ENCODE measurements at regions not wholly inside any gene's neighbourhood (a gene's known extent, or its start where the extent isn't known, plus 50 kb on each side); places are given as distances from the start of the nearest gene placed in this dataset.

DNA sequence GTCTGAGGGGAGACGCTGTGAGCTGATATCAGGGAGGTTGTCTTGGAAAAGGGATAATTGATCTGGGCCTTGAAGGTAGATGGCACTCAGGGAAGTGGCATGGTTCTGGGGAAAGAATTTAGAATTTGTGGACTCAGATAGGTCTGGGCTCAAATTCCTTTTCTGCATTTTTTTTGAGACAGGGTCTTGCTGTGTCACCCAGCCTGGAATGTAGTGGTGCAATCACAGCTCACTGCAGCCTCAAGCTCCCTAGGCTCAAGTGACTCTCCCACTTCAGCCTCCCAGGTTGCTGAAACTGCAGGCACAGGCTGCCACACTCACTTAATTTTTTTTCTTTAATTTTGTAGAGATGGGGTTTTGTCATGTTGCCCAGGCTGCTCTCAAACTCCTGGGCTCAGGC lies 98.1 kb upstream of the NCOR2 start:
- H3K27ac ChIP-seq = no peak overlapping the region
- no peaks in the 10 kb centered on the region for H3K27me3 ChIP-seq
- TF ChIP-seq, protein P1, sequence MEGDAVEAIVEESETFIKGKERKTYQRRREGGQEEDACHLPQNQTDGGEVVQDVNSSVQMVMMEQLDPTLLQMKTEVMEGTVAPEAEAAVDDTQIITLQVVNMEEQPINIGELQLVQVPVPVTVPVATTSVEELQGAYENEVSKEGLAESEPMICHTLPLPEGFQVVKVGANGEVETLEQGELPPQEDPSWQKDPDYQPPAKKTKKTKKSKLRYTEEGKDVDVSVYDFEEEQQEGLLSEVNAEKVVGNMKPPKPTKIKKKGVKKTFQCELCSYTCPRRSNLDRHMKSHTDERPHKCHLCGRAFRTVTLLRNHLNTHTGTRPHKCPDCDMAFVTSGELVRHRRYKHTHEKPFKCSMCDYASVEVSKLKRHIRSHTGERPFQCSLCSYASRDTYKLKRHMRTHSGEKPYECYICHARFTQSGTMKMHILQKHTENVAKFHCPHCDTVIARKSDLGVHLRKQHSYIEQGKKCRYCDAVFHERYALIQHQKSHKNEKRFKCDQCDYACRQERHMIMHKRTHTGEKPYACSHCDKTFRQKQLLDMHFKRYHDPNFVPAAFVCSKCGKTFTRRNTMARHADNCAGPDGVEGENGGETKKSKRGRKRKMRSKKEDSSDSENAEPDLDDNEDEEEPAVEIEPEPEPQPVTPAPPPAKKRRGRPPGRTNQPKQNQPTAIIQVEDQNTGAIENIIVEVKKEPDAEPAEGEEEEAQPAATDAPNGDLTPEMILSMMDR (IDR thresholded peaks at IDR 0.05) = no peak
- no peak for TF ChIP-seq POLR2A (IDR thresholded peaks at IDR 0.05)
- H3K4me1 ChIP-seq = peaks cover 0 to 32% (median 3%) of the 10 kb centered on the region in 3 donors
- peaks cover 0 to 6% (median 6%) of the 10 kb centered on the region in 3 donors for H3K9me3 ChIP-seq
- no peaks in the 10 kb centered on the region for H3K36me3 ChIP-seq
- intact Hi-C loops (cut with DNase I) = no loop called here
- WGBS, 2 donors = 80 to 100% methylated on average over 1 of the region's 1 CpG
- DNase-seq = no peak
- H3K4me3 ChIP-seq = no peak overlapping the region

GRCh38 chr12:124664395-124665111 lies 97.1 kb upstream of the NCOR2 start:
- Histone ChIP-seq H3K4me3 (no peak overlapping the region), H3K9me3 (peaks cover 0 to 6% (median 6%) of the 10 kb centered on the region in 3 donors), H3K27me3 (no peaks in the 10 kb centered on the region), H3K36me3 (no peaks in the 10 kb centered on the region), H3K27ac (peak overlapping the region in 1 of 4 donors; percentile 39), H3K4me1 (peaks cover 0 to 32% (median 3%) of the 10 kb centered on the region in 3 donors)
- intact Hi-C loops (cut with DNase I) = no loop called here
- WGBS, 2 donors = 79 to 82% methylated on average over 6 of the region's 6 CpGs
- TF ChIP-seq, protein P1 (IDR thresholded peaks at IDR 0.05) = no peak
- no peak for TF ChIP-seq POLR2A (IDR thresholded peaks at IDR 0.05)
- DNase-seq = no peak

DNA sequence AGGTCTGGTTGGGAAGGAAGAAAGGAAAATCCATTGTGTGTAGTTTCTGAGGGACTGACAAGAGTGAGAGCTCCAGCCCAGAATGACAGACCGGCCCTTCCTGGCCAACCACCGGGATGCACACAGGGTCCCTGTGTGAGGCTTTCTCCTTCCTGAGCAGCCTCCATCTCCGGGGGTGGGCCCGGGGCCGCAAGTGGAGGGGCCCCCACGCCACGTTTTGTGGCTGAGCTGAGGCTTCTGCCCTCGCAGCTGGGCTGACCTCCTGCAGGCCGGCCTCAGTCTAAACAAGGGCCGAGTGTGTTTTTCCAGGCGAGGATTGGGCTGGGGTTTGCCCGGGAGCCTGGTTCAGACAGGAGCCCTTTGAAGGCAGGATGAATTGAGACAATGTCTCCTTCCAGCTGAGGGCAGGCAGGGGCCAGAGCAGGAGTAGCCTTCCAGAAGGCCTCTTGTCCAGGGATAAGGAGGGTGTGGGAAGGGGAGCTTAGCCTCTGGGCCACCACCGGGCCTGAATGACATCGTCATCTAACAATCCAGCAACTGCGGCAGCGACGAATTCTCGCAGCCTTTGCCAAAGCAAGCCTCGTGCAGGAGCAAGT lies 96.5 kb upstream of the NCOR2 start:
- H3K4me1 ChIP-seq = peaks cover 0 to 28% (median 3%) of the 10 kb centered on the region in 3 donors
- H3K36me3 ChIP-seq = no peaks in the 10 kb centered on the region
- no peak for DNase-seq
- TF ChIP-seq POLR2A (IDR thresholded peaks at IDR 0.05) = no peak
- TF ChIP-seq, protein P1 (IDR thresholded peaks at IDR 0.05) = no peak
- peaks cover 0 to 6% (median 6%) of the 10 kb centered on the region in 3 donors for H3K9me3 ChIP-seq
- H3K27me3 ChIP-seq = no peaks in the 10 kb centered on the region
- intact Hi-C loops (cut with DNase I) = no loop called here
- H3K27ac ChIP-seq = peak overlapping the region in 3 of 4 donors; percentile 11 to 54 (median 39)
- no peak overlapping the region for H3K4me3 ChIP-seq
- 79 to 87% methylated on average over 8 to 17 of the region's 19 CpGs for WGBS, 2 donors

- no peak for DNase-seq
- Histone ChIP-seq H3K9me3 (peaks cover 0 to 6% (median 6%) of the 10 kb centered on the region in 3 donors), H3K27ac (peak overlapping the region in 3 of 4 donors; percentile 11 to 54 (median 39)), H3K36me3 (no peaks in the 10 kb centered on the region), H3K4me3 (no peak overlapping the region), H3K4me1 (peaks cover 0 to 22% (median 1%) of the 10 kb centered on the region in 3 donors), H3K27me3 (no peaks in the 10 kb centered on the region)
- no peak for TF ChIP-seq POLR2A (IDR thresholded peaks at IDR 0.05)
- TF ChIP-seq, protein P1 (IDR thresholded peaks at IDR 0.05) = no peak
- intact Hi-C loops (cut with DNase I) = no loop called here
- WGBS, 2 donors = 77 to 78% methylated on average over 7 of the region's 7 CpGs
These were observed 95.8 kb upstream of the NCOR2 start for GRCh38 chr12:124663206-124663605.

- Histone ChIP-seq H3K27me3 (no peaks in the 10 kb centered on the region), H3K36me3 (no peaks in the 10 kb centered on the region), H3K9me3 (peaks cover 0 to under 1% (median 0%) of the 10 kb centered on the region in 3 donors), H3K27ac (no peak overlapping the region), H3K4me3 (no peak overlapping the region), H3K4me1 (peaks cover 0 to 16% (median 3%) of the 10 kb centered on the region in 3 donors)
- TF ChIP-seq, protein P1 (IDR thresholded peaks at IDR 0.05) = no peak
- 75 to 81% methylated on average over 3 to 5 of the region's 7 CpGs for WGBS, 2 donors
- intact Hi-C loops (cut with DNase I) = no loop called here
- DNase-seq = no peak
These were observed 93.9 kb upstream of the NCOR2 start for GRCh38 chr12:124661341-124661740.
